Activated T-helper 1 cell treated with anti-CD3 and anti-CD28 coated beads, Interleukin-12 subunit alpha, Interleukin-12 subunit beta, Interleukin-2, Interleukin-4 antibody, amounts not matched to agents 30 ng/mL and 10 ng/mL and 1 ng/mL, durations not matched to agents 14 hours and 24 hours and 36 hours (primary cell): ENCODE measurements at regions not wholly inside any gene's neighbourhood (a gene's known extent, or its start where the extent isn't known, plus 50 kb on each side); places are given as distances from the start of the nearest gene placed in this dataset.
"Not testable (repeated sequence)": the region's sequence is repeated elsewhere in the genome, so short reads cannot be mapped to it uniquely, and the experiment has no call there.

Experiments used
- DNase-seq: peaks from one replicate; pipeline ENCODE4 v3.0.0; 2021; ENCODE audit warnings: low spot score
- H3K27ac Mint-ChIP-seq: one replicate; pipeline ENCODE4 v1.8.0; 2021; ENCODE audit warnings: mild to moderate bottlenecking, mixed read lengths
- H3K27me3 Mint-ChIP-seq: one replicate; pipeline ENCODE4 v1.8.0; 2022; ENCODE audit warnings: mild to moderate bottlenecking, moderate library complexity, mixed read lengths; ENCODE audit not compliant: insufficient read depth
- H3K36me3 Mint-ChIP-seq: one replicate; pipeline ENCODE4 v1.8.0; 2021; ENCODE audit warnings: low read depth, mixed read lengths
- H3K4me1 Mint-ChIP-seq: one replicate; pipeline ENCODE4 v1.8.0; 2021; ENCODE audit warnings: low read depth, mixed read lengths
- H3K4me3 Mint-ChIP-seq: one replicate; pipeline ENCODE4 v1.8.0; 2021; ENCODE audit warnings: mild to moderate bottlenecking, moderate library complexity, mixed read lengths
- H3K9me3 Mint-ChIP-seq: one replicate; pipeline ENCODE4 v1.8.0; 2021; ENCODE audit warnings: mixed read lengths
- intact Hi-C: fragments of 100-400 bp; cut with micrococcal nuclease; formaldehyde crosslinking; loops from one replicate; pipeline ENCODE4 v1.15.1; 2024

DNA sequence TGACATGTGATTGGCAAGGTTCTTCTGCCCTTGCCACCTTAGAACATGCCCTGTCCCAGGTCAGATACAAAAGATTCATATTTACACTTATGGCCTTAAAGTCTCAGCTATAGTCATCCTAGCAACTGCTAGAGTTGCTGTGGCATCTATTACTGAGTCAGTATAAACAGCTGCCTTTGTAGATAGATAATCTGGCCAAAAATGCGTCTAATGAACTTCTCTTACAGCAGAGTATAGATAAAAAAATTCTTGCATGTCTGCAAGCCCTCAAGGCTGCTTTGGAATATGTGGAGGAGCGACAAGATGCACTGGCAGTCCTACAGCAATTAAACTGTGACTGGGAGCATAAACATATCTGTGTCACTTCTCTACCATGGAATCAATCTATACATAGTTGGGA lies 1209.7 kb upstream of the PABPC4L start:
- H3K36me3 Mint-ChIP-seq, result no peaks in the 10 kb centered on the region
- intact Hi-C loops, result no loop called here
- no peaks in the 10 kb centered on the region for H3K27me3 Mint-ChIP-seq
- H3K4me1 Mint-ChIP-seq, result no peaks in the 10 kb centered on the region
- no peak overlapping the region for H3K4me3 Mint-ChIP-seq
- DNase-seq, result no peak
- H3K9me3 Mint-ChIP-seq, result peaks cover 13% of the 10 kb centered on the region
- no peak overlapping the region for H3K27ac Mint-ChIP-seq

DNA sequence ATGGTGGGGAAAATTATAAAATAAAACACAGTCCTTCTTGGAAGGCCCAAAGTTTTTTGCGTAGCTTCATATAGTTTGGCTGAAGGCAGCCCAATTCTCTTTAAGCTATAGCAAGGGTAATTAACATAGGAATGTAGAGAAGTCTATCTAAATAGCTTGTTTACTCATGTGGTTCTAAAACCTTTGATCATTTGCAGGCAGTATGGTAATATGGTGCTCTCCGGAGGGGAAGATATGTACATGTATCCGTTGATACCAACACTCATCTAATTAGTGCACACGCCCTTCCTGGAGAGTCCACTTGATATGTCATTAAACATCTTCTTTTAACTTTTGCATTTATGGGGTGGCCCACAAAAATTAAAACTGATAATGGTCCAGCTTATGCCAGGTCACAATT lies 1207.7 kb upstream of the PABPC4L start:
- H3K36me3 Mint-ChIP-seq, H3K27me3 Mint-ChIP-seq, H3K4me3 Mint-ChIP-seq, DNase-seq, intact Hi-C loops, H3K27ac Mint-ChIP-seq, H3K4me1 Mint-ChIP-seq: not testable (repeated sequence)
- H3K9me3 Mint-ChIP-seq, result peaks cover 20% of the 10 kb centered on the region

DNA sequence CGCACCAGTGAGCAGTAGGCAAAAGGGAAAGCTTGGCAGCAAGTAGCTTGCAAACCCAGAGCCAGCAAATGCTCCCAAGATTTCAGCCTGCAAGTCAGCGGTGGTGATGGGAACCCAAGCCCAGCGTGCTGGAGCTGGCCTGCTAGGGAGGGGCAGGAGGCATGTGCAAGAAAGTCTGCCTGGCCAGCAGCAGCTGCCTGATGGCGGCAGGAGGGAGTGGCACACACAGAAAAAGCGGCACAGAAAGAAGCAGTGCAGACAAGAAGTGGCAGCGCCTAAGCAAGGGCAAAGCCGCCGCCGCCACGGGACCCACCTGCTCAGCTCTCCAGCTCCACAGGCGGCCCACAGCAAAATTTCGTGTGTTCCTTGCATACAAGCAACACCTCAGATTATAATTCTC lies 1206.5 kb upstream of the PABPC4L start:
- Mint-ChIP-seq H3K4me3 (no peak overlapping the region), H3K27me3 (no peaks in the 10 kb centered on the region), H3K4me1 (no peaks in the 10 kb centered on the region), H3K27ac (no peak overlapping the region), H3K9me3 (peaks cover 20% of the 10 kb centered on the region), H3K36me3 (no peaks in the 10 kb centered on the region)
- intact Hi-C loops, result no loop called here
- no peak for DNase-seq

- H3K36me3 Mint-ChIP-seq, H3K27me3 Mint-ChIP-seq, H3K27ac Mint-ChIP-seq, intact Hi-C loops, H3K4me1 Mint-ChIP-seq, H3K4me3 Mint-ChIP-seq, DNase-seq: not testable (repeated sequence)
- peaks cover 17% of the 10 kb centered on the region for H3K9me3 Mint-ChIP-seq
Measured at GRCh38 chr4:135406597-135406996, 1205.0 kb upstream of the PABPC4L start.

DNA sequence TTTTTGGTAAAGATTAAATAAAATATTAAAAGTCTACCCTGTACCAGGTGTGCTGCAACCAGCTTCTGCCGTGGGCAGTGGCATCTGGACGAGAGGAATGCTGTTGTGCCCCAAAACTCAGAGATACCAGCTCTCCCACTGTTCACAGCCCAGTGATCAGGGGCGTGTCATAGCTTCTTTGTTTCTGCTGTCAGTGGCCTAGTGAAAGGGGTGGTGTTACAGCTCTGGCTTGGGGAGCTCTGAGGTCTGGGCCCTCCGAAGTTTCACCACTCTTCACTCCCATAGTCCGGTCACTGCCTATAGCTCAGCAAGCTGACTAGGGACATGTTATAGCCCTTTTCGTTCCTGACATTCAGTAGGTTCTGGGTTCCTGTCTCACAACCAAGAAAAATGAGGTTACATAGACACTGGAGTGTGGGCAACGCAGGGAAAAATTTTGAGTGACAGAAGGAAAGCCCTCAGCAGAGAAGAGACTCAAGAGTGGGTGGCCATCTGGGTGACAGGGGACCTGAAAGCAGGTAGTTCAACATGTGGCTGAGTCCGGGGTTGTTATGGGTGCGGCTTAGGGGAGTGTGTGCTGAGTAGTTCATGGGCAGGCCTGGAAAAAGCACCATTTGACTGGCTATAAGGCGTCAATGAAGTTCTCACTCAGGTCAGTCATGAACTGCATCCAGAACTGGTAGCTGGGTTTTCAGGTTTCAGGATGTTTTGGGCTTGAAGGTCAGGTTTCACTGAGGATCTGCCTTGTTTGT lies 1184.4 kb upstream of the PABPC4L start:
- Mint-ChIP-seq H3K9me3 (no peaks in the 10 kb centered on the region), H3K36me3 (no peaks in the 10 kb centered on the region), H3K27me3 (no peaks in the 10 kb centered on the region), H3K4me1 (no peaks in the 10 kb centered on the region), H3K4me3 (no peak overlapping the region), H3K27ac (no peak overlapping the region)
- intact Hi-C loops, result no loop called here
- DNase-seq, result no peak

DNA sequence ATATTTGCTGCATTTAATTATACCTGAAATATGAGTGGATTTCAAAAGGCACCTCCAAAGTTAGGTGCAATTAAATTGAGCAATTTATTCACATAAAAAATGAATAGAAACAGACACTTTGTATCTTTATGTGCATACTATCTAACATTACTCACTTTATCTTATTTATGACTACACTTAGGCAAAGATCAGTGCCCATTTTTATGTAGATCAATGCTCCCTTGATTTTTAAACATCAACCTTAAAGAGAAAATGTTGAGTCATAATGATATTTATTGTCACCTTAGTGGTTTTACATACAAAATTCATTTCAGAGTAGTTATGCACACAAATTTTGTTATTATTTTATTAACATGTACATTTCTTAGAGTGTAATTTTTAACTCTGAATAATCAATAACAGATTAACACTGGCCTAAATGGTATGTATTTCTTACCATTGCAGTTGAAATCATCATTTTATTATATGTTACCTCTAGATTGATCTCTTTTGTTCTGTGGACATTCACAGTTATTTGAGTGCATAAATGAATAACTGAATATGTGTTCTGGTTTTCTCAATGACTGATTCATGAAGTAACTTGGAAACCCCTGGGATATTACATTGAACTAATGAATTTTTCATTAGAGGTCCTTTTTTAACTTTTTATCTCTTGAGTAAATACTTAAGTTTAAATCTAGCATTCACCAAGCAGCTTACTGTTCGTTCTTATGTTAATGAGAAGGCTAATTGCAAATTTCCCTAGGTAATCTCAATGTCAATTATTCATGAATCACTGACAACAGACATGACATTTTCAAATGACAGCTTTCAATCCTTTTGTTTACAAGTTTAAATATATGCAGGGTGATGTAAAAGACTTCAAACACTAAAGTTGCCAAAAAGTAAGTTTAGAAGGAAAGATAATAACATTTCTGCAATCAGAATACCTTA lies 1182.0 kb upstream of the PABPC4L start:
- Mint-ChIP-seq H3K4me3 (no peak overlapping the region), H3K27ac (no peak overlapping the region), H3K4me1 (no peaks in the 10 kb centered on the region), H3K27me3 (no peaks in the 10 kb centered on the region), H3K36me3 (no peaks in the 10 kb centered on the region), H3K9me3 (peaks cover 1% of the 10 kb centered on the region)
- no peak for DNase-seq
- intact Hi-C loops, result no loop called here

GRCh38 chr4:135382280-135382959 lies 1180.8 kb upstream of the PABPC4L start:
- Mint-ChIP-seq H3K9me3 (peaks cover 7% of the 10 kb centered on the region), H3K27me3 (no peaks in the 10 kb centered on the region), H3K4me1 (no peaks in the 10 kb centered on the region), H3K27ac (no peak overlapping the region), H3K4me3 (no peak overlapping the region), H3K36me3 (no peaks in the 10 kb centered on the region)
- DNase-seq, result no peak
- intact Hi-C loops, result no loop called here

- peaks cover 6% of the 10 kb centered on the region for H3K9me3 Mint-ChIP-seq
Measured at GRCh38 chr4:135372131-135372530, 1170.5 kb upstream of the PABPC4L start.

DNA sequence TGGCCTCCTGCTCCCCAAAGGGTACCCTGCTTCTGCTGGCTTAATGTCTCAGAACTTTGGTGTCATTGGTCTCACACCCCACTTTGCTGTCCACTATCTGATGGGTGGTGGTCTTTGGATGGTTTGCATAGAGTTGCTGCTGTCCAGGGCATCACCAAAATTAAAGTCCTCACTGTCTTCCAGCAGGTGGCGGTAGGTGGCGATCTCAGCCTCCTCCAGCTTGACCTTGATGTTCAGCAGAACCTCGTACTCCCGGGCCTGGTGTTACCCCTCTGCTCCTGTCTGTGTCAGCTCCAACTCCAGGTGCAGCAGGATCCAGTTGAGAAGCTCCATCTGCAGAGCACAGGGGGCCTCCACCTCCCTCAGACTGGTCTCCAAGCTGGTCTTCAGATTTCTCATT lies 1169.5 kb upstream of the PABPC4L start:
- Mint-ChIP-seq H3K9me3 (peaks cover 6% of the 10 kb centered on the region), H3K4me3 (no peak overlapping the region), H3K27ac (no peak overlapping the region), H3K4me1 (no peaks in the 10 kb centered on the region), H3K27me3 (no peaks in the 10 kb centered on the region), H3K36me3 (no peaks in the 10 kb centered on the region)
- no peak for DNase-seq
- intact Hi-C loops, result no loop called here

More at GRCh38 chr4:135372131-135372530, 1170.5 kb upstream of the PABPC4L start:
- Mint-ChIP-seq H3K27ac (no peak overlapping the region), H3K4me3 (no peak overlapping the region), H3K36me3 (no peaks in the 10 kb centered on the region), H3K4me1 (no peaks in the 10 kb centered on the region), H3K27me3 (no peaks in the 10 kb centered on the region)
- intact Hi-C loops, result no loop called here
- DNase-seq, result no peak

DNA sequence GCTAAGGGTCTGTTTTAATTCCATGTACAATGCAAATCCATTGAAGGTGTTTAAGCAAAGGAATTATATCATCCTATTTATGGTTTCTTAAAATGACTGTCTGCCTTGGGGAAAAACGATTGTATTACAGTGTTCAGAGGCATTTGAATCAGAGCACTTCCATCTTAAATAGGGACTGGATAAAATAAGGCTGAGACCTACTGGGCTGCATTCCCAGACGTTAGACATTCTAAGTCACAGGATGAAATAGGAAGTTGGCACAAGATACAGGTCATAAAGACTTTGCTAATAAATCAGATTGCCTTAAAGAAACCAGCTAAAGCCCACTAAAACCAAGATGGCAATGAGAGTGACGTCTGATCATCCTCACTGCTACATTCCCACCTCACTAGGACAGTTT lies 1167.2 kb upstream of the PABPC4L start:
- Mint-ChIP-seq H3K4me3 (no peak overlapping the region), H3K27ac (no peak overlapping the region), H3K36me3 (no peaks in the 10 kb centered on the region), H3K4me1 (no peaks in the 10 kb centered on the region), H3K27me3 (no peaks in the 10 kb centered on the region), H3K9me3 (no peaks in the 10 kb centered on the region)
- DNase-seq, result no peak
- intact Hi-C loops, result no loop called here

GRCh38 chr4:135365065-135365464 lies 1163.5 kb upstream of the PABPC4L start:
- H3K4me1 Mint-ChIP-seq, result no peaks in the 10 kb centered on the region
- no peaks in the 10 kb centered on the region for H3K27me3 Mint-ChIP-seq
- no peak overlapping the region for H3K27ac Mint-ChIP-seq
- no peaks in the 10 kb centered on the region for H3K9me3 Mint-ChIP-seq
- intact Hi-C loops, result no loop called here
- DNase-seq, result no peak
- no peak overlapping the region for H3K4me3 Mint-ChIP-seq
- H3K36me3 Mint-ChIP-seq, result no peaks in the 10 kb centered on the region

- Mint-ChIP-seq H3K9me3 (no peaks in the 10 kb centered on the region), H3K4me1 (no peaks in the 10 kb centered on the region), H3K27ac (no peak overlapping the region), H3K36me3 (no peaks in the 10 kb centered on the region), H3K27me3 (no peaks in the 10 kb centered on the region), H3K4me3 (no peak overlapping the region)
- intact Hi-C loops, result no loop called here
- no peak for DNase-seq
Measured at GRCh38 chr4:135359128-135359527, 1157.5 kb upstream of the PABPC4L start.

GRCh38 chr4:135357091-135357490 lies 1155.5 kb upstream of the PABPC4L start:
- intact Hi-C loops, result no loop called here
- Mint-ChIP-seq H3K27me3 (no peaks in the 10 kb centered on the region), H3K27ac (no peak overlapping the region), H3K4me1 (no peaks in the 10 kb centered on the region), H3K9me3 (no peaks in the 10 kb centered on the region), H3K36me3 (no peaks in the 10 kb centered on the region), H3K4me3 (no peak overlapping the region)
- no peak for DNase-seq
